ENCODE measurements at regions not wholly inside any gene's neighbourhood (a gene's known extent, or its start where the extent isn't known, plus 50 kb on each side); places are given as distances from the start of the nearest gene placed in this dataset.
A peak's percentile ranks its signal among the peaks of the same experiment; 100 is the strongest.

GRCh38 chr6:47164877-47165276 is 122.7 kb upstream of the ADGRF1 start:
- H3K4me3 ChIP-seq (ENCODE audit: low read depth, low read length), result no peak overlapping the region
- no peaks in the 10 kb centered on the region for H3K9me3 ChIP-seq (ENCODE audit: control insufficient read depth, insufficient read depth, low read length)
- no peaks in the 10 kb centered on the region for H3K4me1 ChIP-seq (ENCODE audit: control insufficient read depth, insufficient read depth, low read length)
- no peak for DNase-seq (ENCODE audit: low read depth in 4 of 6, low spot score in 6 of 6)
- no peak overlapping the region for H3K27ac ChIP-seq (ENCODE audit: low read depth, low read length)
- no peaks in the 10 kb centered on the region for H3K27me3 ChIP-seq (ENCODE audit: control insufficient read depth, insufficient read depth, low read length)
- no peaks in the 10 kb centered on the region for H3K36me3 ChIP-seq (ENCODE audit: control insufficient read depth, insufficient read depth, low read length)

GRCh38 chr6:47163536-47163935 is 121.4 kb upstream of the ADGRF1 start:
- 100% methylated on average over 1 of the region's 3 CpGs for WGBS (ENCODE audit: insufficient coverage)
- Histone ChIP-seq H3K9me3 (ENCODE audit: control insufficient read depth, insufficient read depth, low read length) (no peaks in the 10 kb centered on the region), H3K4me1 (ENCODE audit: control insufficient read depth, insufficient read depth, low read length) (no peaks in the 10 kb centered on the region), H3K36me3 (ENCODE audit: control insufficient read depth, insufficient read depth, low read length) (no peaks in the 10 kb centered on the region), H3K27me3 (ENCODE audit: control insufficient read depth, insufficient read depth, low read length) (no peaks in the 10 kb centered on the region), H3K4me3 (ENCODE audit: low read depth, low read length) (no peak overlapping the region), H3K27ac (ENCODE audit: low read depth, low read length) (no peak overlapping the region)
- no peak for DNase-seq (ENCODE audit: low read depth in 4 of 6, low spot score in 6 of 6)

GRCh38 chr6:47162793-47163192 is 120.7 kb upstream of the ADGRF1 start:
- H3K27me3 ChIP-seq (ENCODE audit: control insufficient read depth, insufficient read depth, low read length), result no peaks in the 10 kb centered on the region
- 100% methylated on average over 1 of the region's 2 CpGs for WGBS (ENCODE audit: insufficient coverage)
- no peaks in the 10 kb centered on the region for H3K9me3 ChIP-seq (ENCODE audit: control insufficient read depth, insufficient read depth, low read length)
- no peaks in the 10 kb centered on the region for H3K4me1 ChIP-seq (ENCODE audit: control insufficient read depth, insufficient read depth, low read length)
- no peaks in the 10 kb centered on the region for H3K36me3 ChIP-seq (ENCODE audit: control insufficient read depth, insufficient read depth, low read length)
- H3K27ac ChIP-seq (ENCODE audit: low read depth, low read length), result no peak overlapping the region
- no peak for DNase-seq (ENCODE audit: low read depth in 4 of 6, low spot score in 6 of 6)
- H3K4me3 ChIP-seq (ENCODE audit: low read depth, low read length), result no peak overlapping the region

GRCh38 chr6:47162231-47162630 is 120.1 kb upstream of the ADGRF1 start:
- H3K9me3 ChIP-seq (ENCODE audit: control insufficient read depth, insufficient read depth, low read length), result no peaks in the 10 kb centered on the region
- no peak for DNase-seq (ENCODE audit: low read depth in 4 of 6, low spot score in 6 of 6)
- no peaks in the 10 kb centered on the region for H3K4me1 ChIP-seq (ENCODE audit: control insufficient read depth, insufficient read depth, low read length)
- H3K27ac ChIP-seq (ENCODE audit: low read depth, low read length), result no peak overlapping the region
- H3K27me3 ChIP-seq (ENCODE audit: control insufficient read depth, insufficient read depth, low read length), result no peaks in the 10 kb centered on the region
- no peaks in the 10 kb centered on the region for H3K36me3 ChIP-seq (ENCODE audit: control insufficient read depth, insufficient read depth, low read length)
- no peak overlapping the region for H3K4me3 ChIP-seq (ENCODE audit: low read depth, low read length)
- no CpG with 5 or more reads among the region's 1 CpG for WGBS (ENCODE audit: insufficient coverage)

GRCh38 chr6:47161176-47161687 is 119.1 kb upstream of the ADGRF1 start:
- Histone ChIP-seq H3K27ac (ENCODE audit: low read depth, low read length) (no peak overlapping the region), H3K9me3 (ENCODE audit: control insufficient read depth, insufficient read depth, low read length) (no peaks in the 10 kb centered on the region), H3K4me1 (ENCODE audit: control insufficient read depth, insufficient read depth, low read length) (no peaks in the 10 kb centered on the region), H3K4me3 (ENCODE audit: low read depth, low read length) (no peak overlapping the region), H3K36me3 (ENCODE audit: control insufficient read depth, insufficient read depth, low read length) (no peaks in the 10 kb centered on the region), H3K27me3 (ENCODE audit: control insufficient read depth, insufficient read depth, low read length) (no peaks in the 10 kb centered on the region)
- DNase-seq (ENCODE audit: low read depth in 4 of 6, low spot score in 6 of 6), result peak in 3 of 6 donors; percentile 12 to 51 (median 17)

GRCh38 chr6:47160702-47161101 is 118.6 kb upstream of the ADGRF1 start:
- no peaks in the 10 kb centered on the region for H3K27me3 ChIP-seq (ENCODE audit: control insufficient read depth, insufficient read depth, low read length)
- WGBS (ENCODE audit: insufficient coverage), result 86% methylated on average over 1 of the region's 3 CpGs
- no peaks in the 10 kb centered on the region for H3K9me3 ChIP-seq (ENCODE audit: control insufficient read depth, insufficient read depth, low read length)
- no peak overlapping the region for H3K4me3 ChIP-seq (ENCODE audit: low read depth, low read length)
- no peaks in the 10 kb centered on the region for H3K36me3 ChIP-seq (ENCODE audit: control insufficient read depth, insufficient read depth, low read length)
- DNase-seq (ENCODE audit: low read depth in 4 of 6, low spot score in 6 of 6), result no peak
- no peaks in the 10 kb centered on the region for H3K4me1 ChIP-seq (ENCODE audit: control insufficient read depth, insufficient read depth, low read length)
- H3K27ac ChIP-seq (ENCODE audit: low read depth, low read length), result no peak overlapping the region

GRCh38 chr6:47159763-47160162 is 117.6 kb upstream of the ADGRF1 start:
- H3K9me3 ChIP-seq (ENCODE audit: control insufficient read depth, insufficient read depth, low read length), result no peaks in the 10 kb centered on the region
- no peaks in the 10 kb centered on the region for H3K4me1 ChIP-seq (ENCODE audit: control insufficient read depth, insufficient read depth, low read length)
- no peaks in the 10 kb centered on the region for H3K27me3 ChIP-seq (ENCODE audit: control insufficient read depth, insufficient read depth, low read length)
- no peak overlapping the region for H3K27ac ChIP-seq (ENCODE audit: low read depth, low read length)
- no peak for DNase-seq (ENCODE audit: low read depth in 4 of 6, low spot score in 6 of 6)
- WGBS (ENCODE audit: insufficient coverage), result 79% methylated on average over 3 of the region's 5 CpGs
- no peak overlapping the region for H3K4me3 ChIP-seq (ENCODE audit: low read depth, low read length)
- no peaks in the 10 kb centered on the region for H3K36me3 ChIP-seq (ENCODE audit: control insufficient read depth, insufficient read depth, low read length)

GRCh38 chr6:47157653-47158219 is 115.6 kb upstream of the ADGRF1 start:
- no peak overlapping the region for H3K4me3 ChIP-seq (ENCODE audit: low read depth, low read length)
- H3K4me1 ChIP-seq (ENCODE audit: control insufficient read depth, insufficient read depth, low read length), result no peaks in the 10 kb centered on the region
- no peak for DNase-seq (ENCODE audit: low read depth in 4 of 6, low spot score in 6 of 6)
- no peaks in the 10 kb centered on the region for H3K27me3 ChIP-seq (ENCODE audit: control insufficient read depth, insufficient read depth, low read length)
- no CpG with 5 or more reads among the region's 2 CpGs for WGBS (ENCODE audit: insufficient coverage)
- H3K9me3 ChIP-seq (ENCODE audit: control insufficient read depth, insufficient read depth, low read length), result no peaks in the 10 kb centered on the region
- H3K27ac ChIP-seq (ENCODE audit: low read depth, low read length), result no peak overlapping the region
- no peaks in the 10 kb centered on the region for H3K36me3 ChIP-seq (ENCODE audit: control insufficient read depth, insufficient read depth, low read length)

- Histone ChIP-seq H3K27ac (ENCODE audit: low read depth, low read length) (no peak overlapping the region), H3K4me3 (ENCODE audit: low read depth, low read length) (no peak overlapping the region), H3K27me3 (ENCODE audit: control insufficient read depth, insufficient read depth, low read length) (no peaks in the 10 kb centered on the region), H3K4me1 (ENCODE audit: control insufficient read depth, insufficient read depth, low read length) (no peaks in the 10 kb centered on the region), H3K9me3 (ENCODE audit: control insufficient read depth, insufficient read depth, low read length) (no peaks in the 10 kb centered on the region), H3K36me3 (ENCODE audit: control insufficient read depth, insufficient read depth, low read length) (no peaks in the 10 kb centered on the region)
- no peak for DNase-seq (ENCODE audit: low read depth in 4 of 6, low spot score in 6 of 6)
- whole genome bisulfite sequencing (ENCODE audit: insufficient coverage), result 83% methylated on average over 1 of the region's 1 CpG
Observed at GRCh38 chr6:47157063-47157462, 114.9 kb upstream of the ADGRF1 start.

- H3K4me3 ChIP-seq (ENCODE audit: low read depth, low read length), result no peak overlapping the region
- H3K27me3 ChIP-seq (ENCODE audit: control insufficient read depth, insufficient read depth, low read length), result no peaks in the 10 kb centered on the region
- WGBS (ENCODE audit: insufficient coverage), result 92% methylated on average over 4 of the region's 4 CpGs
- no peak for DNase-seq (ENCODE audit: low read depth in 4 of 6, low spot score in 6 of 6)
- H3K27ac ChIP-seq (ENCODE audit: low read depth, low read length), result no peak overlapping the region
- H3K9me3 ChIP-seq (ENCODE audit: control insufficient read depth, insufficient read depth, low read length), result no peaks in the 10 kb centered on the region
- H3K36me3 ChIP-seq (ENCODE audit: control insufficient read depth, insufficient read depth, low read length), result no peaks in the 10 kb centered on the region
- H3K4me1 ChIP-seq (ENCODE audit: control insufficient read depth, insufficient read depth, low read length), result no peaks in the 10 kb centered on the region
Observed at GRCh38 chr6:47156196-47156595, 114.1 kb upstream of the ADGRF1 start.

Measured in spinal cord (tissue), 9 donors.